Mucosa of rectum (tissue), 2 donors: ENCODE measurements at regions not wholly inside any gene's neighbourhood (a gene's known extent, or its start where the extent isn't known, plus 50 kb on each side); places are given as distances from the start of the nearest gene placed in this dataset.
"Not testable (repeated sequence)": the region's sequence is repeated elsewhere in the genome, so short reads cannot be mapped to it uniquely, and the experiment has no call there.

Experiments used
- H3K27ac ChIP-seq, 2 donors: one replicate each; pipeline ENCODE4 v1.7.0; 2013; ENCODE audit warnings: inconsistent platforms in 2 of 2, low read depth in 2 of 2, low read length in 2 of 2
- H3K27me3 ChIP-seq, 2 donors: one replicate each; pipeline ENCODE4 v1.7.0; 2013; ENCODE audit warnings: low read length in 2 of 2; ENCODE audit not compliant: control insufficient read depth in 2 of 2, insufficient read depth in 2 of 2
- H3K36me3 ChIP-seq, 2 donors: one replicate each; pipeline ENCODE4 v1.7.0; 2013; ENCODE audit warnings: low read length in 2 of 2; ENCODE audit not compliant: control insufficient read depth in 2 of 2, insufficient read depth in 2 of 2
- H3K4me1 ChIP-seq, 2 donors: one replicate each; pipeline ENCODE4 v1.7.0; 2013; ENCODE audit warnings: low read length in 2 of 2, mild to moderate bottlenecking in 1 of 2; ENCODE audit not compliant: control insufficient read depth in 2 of 2, insufficient read depth in 2 of 2
- H3K4me3 ChIP-seq, 2 donors: one replicate each; pipeline ENCODE4 v1.7.0; 2013; ENCODE audit warnings: low read length in 2 of 2
- H3K9ac ChIP-seq, 2 donors: one replicate each; pipeline ENCODE4 v1.7.0; 2013; ENCODE audit warnings: low read length in 2 of 2, low read depth in 1 of 2, mild to moderate bottlenecking in 1 of 2
- H3K9me3 ChIP-seq, 2 donors: one replicate each; pipeline ENCODE4 v1.7.0; 2013; ENCODE audit warnings: low read length in 2 of 2; ENCODE audit not compliant: control insufficient read depth in 2 of 2
- donor health status: healthy.
- donor health status: Normal muscosa, but diverticular disease.

- Histone ChIP-seq H3K9ac (no peak overlapping the region), H3K9me3 (no peaks in the 10 kb centered on the region), H3K36me3 (no peaks in the 10 kb centered on the region), H3K27ac (no peak overlapping the region), H3K4me1 (peaks cover 0 to 5% of the 10 kb centered on the region in 2 donors), H3K4me3 (no peak overlapping the region), H3K27me3 (no peaks in the 10 kb centered on the region)
Observed at GRCh38 chr13:40346592-40346991, 319.8 kb downstream of the FOXO1 start.

- Histone ChIP-seq H3K9me3 (no peaks in the 10 kb centered on the region), H3K27ac (no peak overlapping the region), H3K36me3 (no peaks in the 10 kb centered on the region), H3K4me1 (peaks cover 0 to 5% of the 10 kb centered on the region in 2 donors), H3K9ac (no peak overlapping the region), H3K27me3 (no peaks in the 10 kb centered on the region), H3K4me3 (no peak overlapping the region)
Observed at GRCh38 chr13:40348096-40348679, 318.3 kb downstream of the FOXO1 start.

- H3K4me3 ChIP-seq: no peak overlapping the region
- no peaks in the 10 kb centered on the region for H3K36me3 ChIP-seq
- H3K4me1 ChIP-seq: peaks cover 0 to 5% of the 10 kb centered on the region in 2 donors
- H3K9me3 ChIP-seq: no peaks in the 10 kb centered on the region
- no peak overlapping the region for H3K27ac ChIP-seq
- no peaks in the 10 kb centered on the region for H3K27me3 ChIP-seq
- no peak overlapping the region for H3K9ac ChIP-seq
Observed at GRCh38 chr13:40350283-40350992, 316.0 kb downstream of the FOXO1 start.

- no peak overlapping the region for H3K4me3 ChIP-seq
- H3K27me3 ChIP-seq: no peaks in the 10 kb centered on the region
- H3K36me3 ChIP-seq: no peaks in the 10 kb centered on the region
- H3K9me3 ChIP-seq: no peaks in the 10 kb centered on the region
- H3K4me1 ChIP-seq: no peaks in the 10 kb centered on the region
- no peak overlapping the region for H3K9ac ChIP-seq
- no peak overlapping the region for H3K27ac ChIP-seq
Observed at GRCh38 chr13:40351537-40352379, 314.7 kb downstream of the FOXO1 start.

- Histone ChIP-seq H3K9me3 (no peaks in the 10 kb centered on the region), H3K4me3 (no peak overlapping the region), H3K36me3 (no peaks in the 10 kb centered on the region), H3K4me1 (no peaks in the 10 kb centered on the region), H3K27ac (no peak overlapping the region), H3K27me3 (no peaks in the 10 kb centered on the region), H3K9ac (no peak overlapping the region)
Observed at GRCh38 chr13:40352380-40352778, 314.1 kb downstream of the FOXO1 start.

GRCh38 chr13:40352802-40353562 lies 313.5 kb downstream of the FOXO1 start:
- Histone ChIP-seq H3K27me3 (no peaks in the 10 kb centered on the region), H3K27ac (no peak overlapping the region), H3K4me1 (no peaks in the 10 kb centered on the region), H3K9me3 (no peaks in the 10 kb centered on the region), H3K36me3 (no peaks in the 10 kb centered on the region), H3K4me3 (no peak overlapping the region), H3K9ac (no peak overlapping the region)

- Histone ChIP-seq H3K4me1 (no peaks in the 10 kb centered on the region), H3K27me3 (no peaks in the 10 kb centered on the region), H3K9ac (no peak overlapping the region), H3K27ac (no peak overlapping the region), H3K36me3 (no peaks in the 10 kb centered on the region), H3K9me3 (no peaks in the 10 kb centered on the region), H3K4me3 (no peak overlapping the region)
Observed at GRCh38 chr13:40355126-40355724, 311.2 kb downstream of the FOXO1 start.

- H3K9me3 ChIP-seq: no peaks in the 10 kb centered on the region
- no peaks in the 10 kb centered on the region for H3K36me3 ChIP-seq
- H3K4me1 ChIP-seq: no peaks in the 10 kb centered on the region
- H3K27ac ChIP-seq: no peak overlapping the region
- no peak overlapping the region for H3K9ac ChIP-seq
- no peaks in the 10 kb centered on the region for H3K27me3 ChIP-seq
- no peak overlapping the region for H3K4me3 ChIP-seq
Observed at GRCh38 chr13:40356011-40356410, 310.4 kb downstream of the FOXO1 start.

GRCh38 chr13:40356458-40356857 lies 310.0 kb downstream of the FOXO1 start:
- H3K4me1 ChIP-seq, H3K9ac ChIP-seq, H3K27me3 ChIP-seq, H3K27ac ChIP-seq, H3K4me3 ChIP-seq, H3K9me3 ChIP-seq, H3K36me3 ChIP-seq: not testable (repeated sequence)
